ENCODE measurements at regions not wholly inside any gene's neighbourhood (a gene's known extent, or its start where the extent isn't known, plus 50 kb on each side); places are given as distances from the start of the nearest gene placed in this dataset.
"Not testable (repeated sequence)": the region's sequence is repeated elsewhere in the genome, so short reads cannot be mapped to it uniquely, and the experiment has no call there.

DNA sequence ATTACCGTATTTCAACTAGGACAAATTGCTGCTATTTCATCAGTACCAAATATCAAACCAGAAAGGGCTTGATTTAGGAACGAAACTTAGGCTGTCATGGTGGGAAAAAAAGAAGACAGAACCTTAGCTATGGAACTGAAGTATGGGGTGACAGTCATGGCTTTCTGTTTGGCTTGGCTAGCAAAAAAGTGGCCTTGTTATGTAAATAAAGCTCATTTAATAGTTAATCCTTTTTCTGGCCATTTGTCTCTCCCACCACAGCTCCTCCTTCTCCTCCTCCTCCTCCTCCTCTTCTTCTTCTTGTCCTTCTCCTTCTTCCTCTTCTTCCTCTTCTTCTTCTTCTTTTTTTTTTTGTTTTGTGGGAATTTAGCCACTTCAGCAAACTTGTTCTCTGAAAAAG is 434.7 kb upstream of the NDST4 start:
- no peak overlapping the region for H3K27ac ChIP-seq
- no peak overlapping the region for H3K4me3 ChIP-seq
- DNase-seq (ENCODE audit: low spot score) = no peak
- TF ChIP-seq, protein P1, sequence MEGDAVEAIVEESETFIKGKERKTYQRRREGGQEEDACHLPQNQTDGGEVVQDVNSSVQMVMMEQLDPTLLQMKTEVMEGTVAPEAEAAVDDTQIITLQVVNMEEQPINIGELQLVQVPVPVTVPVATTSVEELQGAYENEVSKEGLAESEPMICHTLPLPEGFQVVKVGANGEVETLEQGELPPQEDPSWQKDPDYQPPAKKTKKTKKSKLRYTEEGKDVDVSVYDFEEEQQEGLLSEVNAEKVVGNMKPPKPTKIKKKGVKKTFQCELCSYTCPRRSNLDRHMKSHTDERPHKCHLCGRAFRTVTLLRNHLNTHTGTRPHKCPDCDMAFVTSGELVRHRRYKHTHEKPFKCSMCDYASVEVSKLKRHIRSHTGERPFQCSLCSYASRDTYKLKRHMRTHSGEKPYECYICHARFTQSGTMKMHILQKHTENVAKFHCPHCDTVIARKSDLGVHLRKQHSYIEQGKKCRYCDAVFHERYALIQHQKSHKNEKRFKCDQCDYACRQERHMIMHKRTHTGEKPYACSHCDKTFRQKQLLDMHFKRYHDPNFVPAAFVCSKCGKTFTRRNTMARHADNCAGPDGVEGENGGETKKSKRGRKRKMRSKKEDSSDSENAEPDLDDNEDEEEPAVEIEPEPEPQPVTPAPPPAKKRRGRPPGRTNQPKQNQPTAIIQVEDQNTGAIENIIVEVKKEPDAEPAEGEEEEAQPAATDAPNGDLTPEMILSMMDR (IDR thresholded peaks at IDR 0.05) = no peak

DNA sequence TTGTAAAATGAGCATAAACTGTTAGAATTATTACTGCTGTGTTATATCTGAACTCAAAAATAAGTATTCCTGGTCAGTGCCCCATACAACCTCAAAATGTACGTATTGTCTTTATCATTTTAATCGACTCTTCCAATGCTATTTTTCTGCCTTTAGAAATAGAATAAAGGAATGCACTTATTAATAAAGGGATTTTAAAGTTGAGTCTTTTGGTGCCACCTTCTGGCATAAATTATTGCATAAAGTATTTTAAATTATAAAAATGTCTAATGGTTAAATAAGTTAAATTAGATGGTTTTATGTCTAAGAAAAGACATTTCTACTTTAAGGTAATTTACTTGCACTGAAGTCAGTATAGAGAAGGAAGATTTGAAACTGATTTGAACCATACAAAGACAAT is 424.0 kb upstream of the NDST4 start:
- TF ChIP-seq, protein P1 (IDR thresholded peaks at IDR 0.05) = no peak
- no peak overlapping the region for H3K27ac ChIP-seq
- no peak for DNase-seq (ENCODE audit: low spot score)

DNA sequence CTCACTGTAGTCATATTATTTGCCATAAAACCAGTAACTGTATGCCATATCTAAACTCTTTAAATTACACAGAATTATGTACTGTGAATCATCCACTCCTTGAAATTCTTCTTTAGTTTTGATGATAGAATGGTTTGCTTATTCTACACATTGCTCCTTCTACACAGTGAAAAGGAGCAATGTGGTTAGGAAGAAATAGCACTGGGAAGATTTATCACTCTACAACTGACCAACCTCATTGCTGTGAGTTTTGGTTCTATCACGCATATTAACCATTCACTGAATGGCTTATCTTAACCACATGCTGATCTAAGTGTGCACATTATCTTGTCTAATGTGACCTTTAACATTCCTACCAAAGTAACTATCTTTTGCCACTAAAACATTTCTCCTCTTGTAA is 415.7 kb upstream of the NDST4 start:
- DNase-seq (ENCODE audit: low spot score) = no peak
- TF ChIP-seq, protein P1 (IDR thresholded peaks at IDR 0.05) = no peak
- H3K4me3 ChIP-seq = no peak overlapping the region
- no peak overlapping the region for H3K27ac ChIP-seq

More for the DNA sequence above, 424.0 kb upstream of the NDST4 start:
- H3K4me3 ChIP-seq = no peak overlapping the region

DNA sequence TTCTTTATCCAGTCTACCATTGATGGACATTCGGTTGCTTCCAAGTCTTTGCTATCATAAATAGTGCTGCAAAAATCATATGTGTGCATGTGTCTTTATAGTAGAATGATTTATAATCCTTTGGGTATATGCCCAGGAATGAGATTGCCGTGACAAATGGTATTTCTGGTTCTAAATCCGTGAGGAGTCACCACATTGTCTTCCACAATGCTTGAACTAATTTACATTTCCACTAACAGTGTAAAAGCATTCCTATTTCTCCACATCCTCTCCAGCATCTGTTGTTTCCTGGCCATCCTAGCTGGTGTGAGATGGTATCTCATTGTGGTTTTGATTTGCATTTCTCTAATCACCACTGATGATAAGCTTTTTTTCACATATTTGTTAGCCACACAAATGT is 406.1 kb upstream of the NDST4 start:
- not testable (repeated sequence) for DNase-seq (ENCODE audit: low spot score); H3K27ac ChIP-seq

DNA sequence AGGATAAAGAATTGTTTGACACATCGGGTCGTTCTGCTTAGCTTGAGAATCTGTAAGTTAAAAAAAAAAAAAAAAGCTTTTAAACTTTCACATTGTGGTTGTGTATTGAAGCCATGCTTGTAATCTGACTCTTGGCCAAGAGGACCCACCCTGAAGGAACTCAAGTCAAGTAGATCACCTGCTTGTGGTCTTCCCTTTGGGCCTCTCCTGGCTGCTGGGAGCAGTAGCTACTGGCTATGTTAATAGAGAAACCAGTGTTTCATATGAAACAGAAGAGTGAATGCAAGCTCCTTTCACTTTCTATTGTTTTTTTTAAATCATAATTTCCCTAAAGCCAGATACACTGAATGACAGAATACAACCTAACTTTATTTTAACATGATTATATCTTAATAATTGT is 402.4 kb upstream of the NDST4 start:
- no peak for DNase-seq (ENCODE audit: low spot score)
- no peak overlapping the region for H3K4me3 ChIP-seq
- TF ChIP-seq, protein P1 (IDR thresholded peaks at IDR 0.05) = no peak
- no peak overlapping the region for H3K27ac ChIP-seq

More for the DNA sequence above, 406.1 kb upstream of the NDST4 start:
- H3K4me3 ChIP-seq = not testable (repeated sequence)

DNA sequence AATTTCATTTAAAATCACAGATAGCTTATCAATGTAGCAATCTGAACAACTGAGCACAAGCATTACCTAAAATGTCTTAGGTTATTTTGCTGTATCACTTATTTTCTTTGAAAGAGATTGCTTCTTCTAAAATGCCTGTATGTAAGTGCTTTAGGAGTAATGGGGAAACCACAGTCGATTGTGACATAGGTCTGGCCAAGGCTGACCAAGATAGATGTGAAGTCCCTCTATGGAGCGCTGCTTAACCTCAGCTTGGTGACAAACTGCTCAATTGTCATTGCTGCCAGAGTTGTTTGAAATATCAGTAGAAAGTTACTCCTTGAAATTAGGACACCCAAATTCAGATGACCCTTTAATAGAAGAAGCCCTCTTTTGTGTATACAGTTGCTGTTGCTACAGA is 401.9 kb upstream of the NDST4 start:
- TF ChIP-seq, protein P1 (IDR thresholded peaks at IDR 0.05) = no peak
- Histone ChIP-seq H3K27ac (no peak overlapping the region), H3K4me3 (no peak overlapping the region)
- no peak for DNase-seq (ENCODE audit: low spot score)

DNA sequence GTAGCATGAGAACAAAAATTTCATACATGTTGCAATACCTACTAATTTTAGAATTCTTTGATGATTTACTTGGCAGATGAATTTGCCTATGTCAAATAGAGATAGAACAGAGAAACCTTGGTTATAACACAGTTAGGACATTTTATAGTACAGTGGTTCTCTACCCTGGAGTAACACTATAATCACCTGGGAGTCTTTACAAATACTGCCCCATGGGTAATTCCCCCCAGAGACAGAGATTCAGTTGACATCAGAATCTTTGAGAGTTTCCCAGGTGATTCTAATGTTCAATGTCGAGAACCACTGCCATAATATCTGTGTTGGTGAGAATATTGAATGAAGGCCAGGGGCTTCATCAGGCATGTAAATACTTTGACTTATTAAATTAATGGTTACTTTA is 401.3 kb upstream of the NDST4 start:
- TF ChIP-seq, protein P1 (IDR thresholded peaks at IDR 0.05) = no peak
- no peak overlapping the region for H3K4me3 ChIP-seq
- no peak overlapping the region for H3K27ac ChIP-seq
- DNase-seq (ENCODE audit: low spot score) = no peak

DNA sequence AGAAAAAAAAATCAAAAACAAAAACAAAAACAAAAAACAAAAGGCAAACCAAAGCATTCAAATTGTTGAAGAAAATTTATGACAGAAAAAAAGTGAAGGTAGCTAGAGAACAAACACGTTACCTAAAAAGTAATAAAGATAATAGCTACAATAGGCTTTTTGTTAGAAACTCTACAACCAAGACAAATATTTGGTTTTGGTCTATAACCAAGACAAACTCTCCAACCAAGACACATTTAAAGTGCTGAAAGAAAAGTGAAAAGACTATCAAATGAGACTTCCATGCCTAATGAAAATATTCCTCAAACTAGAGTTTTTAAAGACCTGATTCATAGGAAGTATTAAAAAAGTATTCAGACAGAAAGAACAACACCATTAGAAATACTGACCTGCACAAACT is 391.9 kb upstream of the NDST4 start:
- TF ChIP-seq, protein P1 (IDR thresholded peaks at IDR 0.05) = no peak
- DNase-seq (ENCODE audit: low spot score) = no peak
- Histone ChIP-seq H3K4me3 (no peak overlapping the region), H3K27ac (no peak overlapping the region)
